GM19043 (cell line): ENCODE measurements at regions not wholly inside any gene's neighbourhood (a gene's known extent, or its start where the extent isn't known, plus 50 kb on each side); places are given as distances from the start of the nearest gene placed in this dataset.

Experiments used
- ATAC-seq: cut with Tn5 transposase; IDR thresholded peaks from one replicate; pipeline ENCODE4 v1.9.1; 2021; ENCODE audit warnings: low read depth; ENCODE audit not compliant: unreplicated experiment

DNA sequence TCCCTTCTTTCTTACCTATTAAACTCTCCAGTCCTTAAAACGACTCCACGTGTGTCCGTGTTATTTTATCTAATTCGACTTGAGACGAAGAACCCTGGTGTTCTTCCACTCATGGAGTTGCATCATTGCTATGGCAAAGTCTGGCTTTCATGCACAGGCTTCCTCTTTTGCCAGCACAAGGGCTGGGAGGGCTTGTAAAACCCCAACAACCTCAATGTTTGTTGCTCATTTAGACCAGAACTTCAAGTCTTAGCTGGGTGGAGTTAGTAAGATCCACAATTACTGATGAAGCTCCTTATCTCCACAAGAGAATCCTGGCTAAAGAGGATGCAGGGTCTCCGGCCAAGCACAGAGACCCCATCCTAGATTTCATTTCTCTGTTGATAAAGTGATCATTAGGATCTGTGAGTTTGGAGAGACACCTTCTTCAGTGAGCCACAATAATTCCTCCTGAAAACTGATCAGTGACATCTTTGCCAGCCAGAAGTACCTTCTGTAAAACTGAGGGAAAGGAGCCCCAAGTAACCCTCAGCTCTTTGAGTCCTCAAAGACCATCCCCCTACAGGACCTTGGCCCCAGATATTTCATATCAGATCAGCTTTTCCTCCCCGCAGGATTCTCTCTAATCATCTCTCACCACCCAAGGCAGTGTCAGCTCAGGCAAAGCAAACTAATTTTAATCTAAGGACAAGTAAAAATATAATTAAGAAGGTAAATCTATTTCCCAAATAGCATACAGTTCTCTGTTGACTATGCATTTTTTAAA, 514.6 kb downstream of the FUT8 start:
- ATAC-seq, result no peak

DNA sequence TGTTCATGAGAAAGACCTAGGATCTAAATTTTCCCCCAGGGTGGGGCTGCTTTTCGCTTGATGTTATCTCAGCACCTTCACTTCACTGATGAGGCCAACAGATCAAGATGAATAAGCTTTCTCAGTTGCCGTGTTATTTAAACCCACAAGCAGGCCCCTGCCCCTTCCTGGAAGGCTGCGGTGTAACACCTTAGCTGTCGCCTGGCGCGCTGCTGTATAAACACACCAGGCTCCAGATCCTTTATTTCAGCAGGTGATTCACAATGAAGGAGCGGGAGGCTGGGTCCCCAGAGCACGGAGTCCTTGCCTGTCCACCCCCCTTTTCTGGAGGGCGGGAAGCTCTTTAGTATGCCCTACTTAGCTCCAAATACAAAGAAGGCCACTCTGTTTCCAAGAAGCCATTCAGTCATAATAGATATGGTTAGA, 515.4 kb downstream of the FUT8 start:
- ATAC-seq, result no peak

DNA sequence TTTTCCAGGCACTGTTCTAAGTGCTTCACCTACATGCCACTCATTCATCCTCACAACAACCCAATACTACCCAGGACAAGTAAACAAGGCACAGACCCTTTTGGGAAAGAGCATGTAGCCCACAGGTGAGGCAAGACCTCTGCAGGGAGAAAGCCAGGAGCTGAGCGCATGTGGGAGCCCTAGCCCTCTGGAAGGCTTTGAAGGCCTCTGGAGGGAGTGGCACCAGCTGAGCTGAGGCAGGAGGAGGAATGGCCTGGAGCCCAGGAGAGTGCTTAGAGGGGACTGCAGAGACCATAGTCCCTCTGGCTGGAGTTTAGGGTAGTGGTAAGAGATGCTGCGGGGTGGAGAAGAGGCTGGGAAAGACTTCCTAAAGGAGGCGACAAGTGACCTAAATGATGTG, 516.5 kb downstream of the FUT8 start:
- no peak for ATAC-seq

DNA sequence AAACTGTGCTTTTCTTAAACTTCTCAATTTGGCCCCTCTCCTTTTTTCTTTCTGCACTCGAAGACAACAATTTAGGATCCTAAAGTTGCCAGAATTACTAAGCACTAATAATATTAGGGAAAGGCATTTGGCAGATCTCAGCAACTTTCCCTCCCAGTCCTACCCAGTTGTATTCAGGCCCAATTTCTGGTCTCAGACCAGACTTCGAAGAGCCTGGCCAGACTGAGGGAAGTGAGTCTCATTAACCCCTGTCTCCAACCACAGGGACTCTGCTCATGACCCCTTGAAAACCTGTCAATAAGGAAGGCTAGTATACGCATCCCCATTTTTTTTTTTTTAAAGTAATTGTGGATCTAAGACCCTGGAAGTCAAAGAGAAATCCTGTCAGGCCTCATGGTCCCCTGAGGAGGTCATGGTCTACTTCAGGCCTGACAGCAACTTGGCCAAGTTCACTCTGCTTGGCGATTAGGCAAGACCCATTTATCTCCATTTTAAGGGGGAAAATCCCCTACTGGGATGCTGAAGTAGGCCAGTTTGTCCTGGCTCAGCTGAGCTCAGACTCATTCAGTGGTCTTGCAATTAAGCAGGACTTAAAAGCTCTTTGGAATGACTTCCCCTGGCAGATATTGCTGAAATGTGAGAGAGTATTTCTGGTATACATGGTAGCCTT, 521.0 kb downstream of the FUT8 start:
- ATAC-seq, result no peak

DNA sequence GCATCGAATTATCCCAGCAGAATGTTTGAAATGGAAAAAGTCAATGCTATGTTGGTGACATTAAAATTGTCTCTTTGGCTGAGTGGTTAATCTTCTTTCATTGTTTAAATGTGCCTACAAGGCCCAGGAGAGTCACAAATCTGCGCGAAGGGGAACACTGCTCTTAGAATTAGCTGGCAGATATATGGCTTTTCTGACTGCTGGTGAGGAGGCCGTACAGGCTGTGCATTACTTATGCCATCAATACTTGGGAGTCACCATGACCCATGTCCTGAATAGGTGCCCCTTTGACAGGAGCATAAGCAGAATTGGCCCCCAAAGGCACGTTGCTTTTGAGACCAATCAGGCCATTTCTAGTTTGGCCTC, 521.5 kb downstream of the FUT8 start:
- no peak for ATAC-seq

DNA sequence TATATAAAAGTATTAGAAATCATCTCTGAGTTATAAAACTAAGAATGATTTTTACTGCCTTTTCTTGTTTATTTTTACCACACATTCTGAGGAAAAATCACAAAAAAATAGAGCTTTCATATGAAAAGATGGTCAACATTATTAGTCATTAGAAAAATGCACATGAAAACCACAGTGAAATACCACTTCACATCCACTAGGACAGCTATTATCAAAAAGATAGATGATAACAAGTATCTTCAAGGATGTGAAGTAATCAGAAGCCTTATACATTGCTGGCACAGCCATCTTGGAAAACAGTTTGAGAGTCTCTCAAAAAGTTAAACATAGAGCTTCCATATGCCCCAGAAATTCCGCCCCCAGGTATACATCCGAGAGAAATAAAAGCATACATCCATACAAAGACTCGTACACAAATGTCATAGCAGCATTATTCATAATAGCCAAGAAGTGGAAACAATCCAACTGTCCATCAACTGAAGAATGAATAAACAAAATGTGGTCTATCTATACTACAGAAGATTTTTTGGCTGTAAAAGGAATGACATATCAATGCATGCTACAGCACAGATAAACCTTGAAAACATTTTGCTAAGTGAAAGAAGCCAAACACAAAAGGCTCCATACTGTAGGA, 523.9 kb downstream of the FUT8 start:
- no peak for ATAC-seq

DNA sequence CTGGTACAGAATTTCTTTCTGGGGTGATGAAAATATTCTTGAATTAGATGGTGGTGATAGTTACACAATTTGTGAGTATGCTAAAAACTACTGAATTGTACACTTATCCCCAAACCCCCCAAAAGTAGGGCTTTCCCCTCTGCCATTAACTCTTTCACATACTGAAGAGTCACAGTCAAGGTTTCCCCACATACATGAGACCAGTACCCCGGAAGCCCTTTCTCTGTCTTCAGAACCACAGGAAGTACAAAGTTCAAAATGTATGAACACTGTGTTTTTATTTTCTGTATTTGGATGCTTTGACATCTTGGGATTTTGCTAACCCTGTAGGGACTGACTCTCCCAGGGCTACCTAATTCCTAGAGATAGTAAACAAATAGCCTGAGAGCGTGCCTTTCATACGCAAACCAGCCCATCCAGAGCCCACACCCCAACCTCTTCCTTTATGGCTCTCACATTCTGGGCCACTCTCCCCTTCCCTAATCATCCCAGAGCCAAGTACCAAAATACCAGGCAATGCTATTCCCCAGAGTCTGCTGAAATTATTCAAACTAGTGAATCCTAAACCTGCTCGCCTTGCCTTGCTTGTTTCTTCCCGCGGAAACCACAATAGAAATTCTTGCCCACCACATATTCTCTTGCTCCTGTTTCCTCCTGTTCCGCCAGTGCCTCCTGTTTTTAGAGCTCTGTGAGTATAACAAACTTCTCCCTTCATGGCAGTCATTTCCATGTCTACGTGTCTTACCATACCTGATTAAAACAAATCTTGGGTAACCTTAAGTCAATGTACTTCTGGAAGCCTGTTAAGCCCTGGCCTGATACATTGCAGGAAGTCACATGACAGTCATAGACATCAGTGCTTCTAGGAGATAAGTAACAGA, 524.8 kb downstream of the FUT8 start:
- ATAC-seq, result no peak

DNA sequence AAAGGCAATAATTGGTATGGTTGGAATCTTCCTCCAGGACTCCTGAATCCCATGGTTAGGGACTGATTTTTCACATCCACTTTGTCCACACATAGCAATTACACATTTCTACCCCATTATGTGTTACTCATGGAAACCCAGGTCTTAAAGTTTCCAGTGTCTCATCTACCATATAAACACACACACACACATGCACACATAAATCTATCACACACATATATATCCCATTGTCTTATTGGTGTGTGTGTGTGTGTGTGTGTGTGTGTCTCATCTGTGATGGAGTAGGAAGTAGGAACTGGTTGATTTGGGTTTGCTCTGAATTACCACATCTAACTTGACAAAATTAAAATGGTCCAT, 525.4 kb downstream of the FUT8 start:
- no peak for ATAC-seq

DNA sequence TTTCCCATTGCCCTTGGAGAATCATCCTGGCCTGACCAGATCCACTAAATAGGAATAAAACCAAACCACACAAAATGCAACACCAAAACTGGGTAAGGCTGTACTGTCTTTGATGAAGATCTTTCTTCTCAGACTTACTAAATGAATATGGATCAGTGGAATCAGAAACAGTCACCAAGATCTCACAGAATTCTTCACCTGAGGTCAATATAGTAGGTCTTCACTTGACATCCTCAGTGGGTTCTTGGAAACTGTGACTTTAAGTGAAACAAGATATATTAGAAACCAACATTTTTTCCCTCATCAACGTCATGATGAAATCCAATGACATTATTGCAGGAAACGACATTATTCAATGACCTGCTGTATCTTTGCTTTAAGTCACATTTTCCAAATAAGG, 526.2 kb downstream of the FUT8 start:
- no peak for ATAC-seq

DNA sequence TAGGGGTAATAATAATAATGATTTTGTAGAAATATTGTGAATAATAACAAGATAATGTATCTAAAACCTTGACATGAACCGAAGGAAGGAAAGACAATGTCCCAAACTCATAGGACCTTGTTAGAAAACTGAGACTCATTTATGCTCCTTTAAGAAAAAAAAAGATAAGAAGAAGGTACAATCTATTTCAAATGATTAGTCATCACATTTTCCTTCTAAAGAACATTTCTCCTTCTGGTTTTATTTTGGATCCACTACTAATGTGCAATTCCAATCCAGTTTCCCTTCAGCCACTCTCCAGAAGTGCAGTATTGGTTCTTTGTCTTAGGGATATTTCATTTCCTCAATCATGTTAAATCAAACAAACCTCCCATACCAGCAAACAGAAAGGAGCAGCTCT, 526.7 kb downstream of the FUT8 start:
- ATAC-seq, result no peak

DNA sequence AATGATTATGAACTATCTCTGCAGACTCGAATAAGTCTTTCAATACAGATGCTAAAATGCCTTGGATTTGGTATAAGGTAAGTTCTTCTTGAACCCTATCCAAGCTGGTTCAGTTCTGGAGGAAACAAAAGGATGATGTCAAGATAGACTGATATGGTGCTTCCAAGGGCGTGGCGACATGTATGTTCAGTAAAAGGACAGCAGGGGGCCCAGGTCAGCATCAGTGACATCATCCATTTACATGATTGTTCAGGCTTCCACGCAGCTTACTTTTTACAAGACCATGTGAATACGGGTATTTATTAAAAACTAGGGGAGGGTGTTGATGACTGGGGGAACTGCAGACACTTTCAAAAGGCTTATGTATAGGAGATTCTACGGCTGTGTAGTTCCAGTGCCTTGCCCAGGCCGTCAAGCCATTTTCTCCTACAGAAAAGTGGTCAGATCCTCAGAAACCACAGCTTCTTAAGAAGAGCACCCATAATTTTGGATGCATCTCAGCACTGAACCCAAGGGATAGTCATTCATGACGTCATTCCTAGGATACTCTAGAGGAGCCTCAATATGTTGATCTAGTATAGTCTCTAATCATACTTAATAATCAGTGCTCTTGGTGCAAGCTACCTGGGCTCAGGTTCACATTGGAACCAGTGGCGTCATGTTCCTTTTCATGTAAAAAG, 527.7 kb downstream of the FUT8 start:
- no peak for ATAC-seq

DNA sequence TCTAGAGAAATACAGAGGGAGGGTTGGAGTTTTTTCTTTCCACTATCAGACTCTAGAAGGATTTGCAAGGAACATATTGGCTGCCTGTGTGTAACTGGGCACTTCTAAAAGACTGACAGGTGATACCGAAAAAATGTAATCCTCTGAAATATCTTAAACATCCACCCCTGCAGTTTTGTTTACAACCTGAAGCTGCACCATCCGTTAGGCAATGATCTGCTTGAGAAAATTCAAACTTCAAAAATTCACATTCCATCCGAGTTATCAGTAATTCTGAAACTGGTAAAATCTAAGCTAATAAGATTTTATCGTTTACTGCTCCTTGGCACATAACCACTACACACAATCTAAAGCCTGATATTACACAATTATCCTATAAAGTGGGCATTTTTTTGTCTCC, 528.6 kb downstream of the FUT8 start:
- no peak for ATAC-seq

DNA sequence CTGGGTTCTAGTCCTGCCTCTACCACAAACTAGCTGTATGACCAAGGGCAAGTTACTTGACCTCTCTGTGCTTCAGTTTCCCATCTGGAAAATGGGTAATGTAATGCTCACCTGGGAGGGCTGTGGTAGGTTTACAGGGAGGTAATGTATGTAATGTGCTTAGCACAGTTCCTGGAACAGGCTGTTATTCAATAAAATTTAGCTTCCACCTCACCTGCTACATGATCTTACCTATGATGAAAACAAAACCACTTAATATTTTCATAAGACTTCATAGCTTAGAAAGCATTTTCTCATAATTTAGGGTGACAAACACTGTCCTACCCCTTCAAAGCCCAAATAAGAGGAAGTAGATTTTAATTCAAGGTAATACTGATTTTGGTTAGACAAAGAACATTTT, 530.6 kb downstream of the FUT8 start:
- ATAC-seq, result no peak

DNA sequence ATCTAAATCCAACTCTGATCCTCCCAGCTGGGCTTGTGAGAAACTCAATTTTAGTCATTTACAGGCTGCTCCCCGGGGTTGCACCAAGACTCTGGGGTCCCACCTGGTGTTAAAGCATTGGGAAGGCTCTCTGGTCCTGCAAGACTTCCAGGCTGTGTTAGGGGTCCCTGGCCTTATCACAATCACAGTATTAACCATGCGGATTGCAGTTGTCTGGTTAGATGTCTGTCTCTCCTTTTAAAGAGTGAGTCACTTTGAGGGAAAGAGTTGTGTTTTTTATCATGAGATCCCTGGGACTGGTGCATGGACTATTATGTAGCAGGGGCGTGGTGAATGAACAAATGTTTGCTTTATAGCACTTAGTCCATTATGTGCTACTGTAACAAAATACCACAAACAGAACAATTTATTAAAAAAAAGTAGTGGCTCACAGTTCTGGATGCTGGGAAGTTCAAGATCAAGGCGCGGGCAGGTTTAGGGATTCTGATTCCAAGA, 531.4 kb downstream of the FUT8 start:
- no peak for ATAC-seq

DNA sequence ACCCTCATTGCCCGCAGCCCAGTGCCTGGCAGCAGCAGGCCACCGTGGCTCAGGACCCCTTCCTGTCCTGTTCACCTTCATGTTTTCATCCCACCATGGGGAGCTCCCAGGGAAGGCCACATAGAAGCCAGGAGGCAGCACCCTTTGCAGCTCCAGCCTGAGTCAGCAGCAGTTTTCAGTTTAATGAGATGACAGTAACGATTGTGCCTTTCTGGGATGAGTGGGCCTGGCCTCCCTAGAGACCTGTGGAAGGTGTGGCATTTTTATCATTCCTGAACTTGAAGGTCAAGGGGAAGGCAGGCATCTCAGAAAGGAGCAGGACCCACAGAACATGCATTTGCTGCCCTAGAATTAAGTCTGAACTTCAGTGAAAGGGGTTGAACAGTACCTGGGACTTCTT, 532.8 kb downstream of the FUT8 start:
- no peak for ATAC-seq

DNA sequence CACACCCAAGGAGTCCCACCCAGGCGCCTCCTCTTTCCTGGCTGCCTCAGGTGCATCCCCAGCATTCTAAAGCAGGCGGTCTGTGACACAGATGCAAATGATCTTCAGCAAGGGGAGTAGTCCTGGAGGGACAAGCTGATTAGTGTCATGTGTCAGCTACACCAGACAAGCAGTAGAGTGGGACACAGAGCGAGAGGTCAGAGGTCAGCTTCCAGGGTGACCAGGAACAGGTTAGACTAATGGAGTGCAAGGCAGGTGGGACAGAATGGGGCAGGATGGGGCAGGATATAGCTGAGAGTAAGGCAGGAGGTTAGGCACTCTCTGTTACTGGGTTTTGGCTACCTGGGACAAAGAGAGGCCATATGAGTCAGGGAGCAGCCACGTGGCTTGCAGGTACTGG, 534.0 kb downstream of the FUT8 start:
- ATAC-seq, result no peak

DNA sequence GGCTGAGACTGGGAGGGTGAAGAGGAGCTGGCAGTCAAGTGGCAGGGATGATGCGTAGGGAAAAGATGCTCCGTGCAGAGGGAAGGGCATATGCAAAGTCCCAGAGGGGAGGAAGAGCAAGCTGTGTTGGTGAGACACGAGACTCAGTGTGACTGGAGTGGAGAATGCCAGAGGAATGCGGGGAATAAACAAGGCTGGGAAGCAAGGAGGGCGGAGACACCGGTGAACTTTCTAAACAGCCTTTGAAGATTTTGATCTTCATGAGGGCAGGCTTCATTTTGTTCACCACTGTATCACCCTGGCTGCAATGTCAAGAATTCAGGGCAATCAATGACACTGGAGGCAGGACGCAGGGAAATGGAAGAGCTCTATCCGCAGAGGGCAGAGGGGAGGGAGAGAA, 535.8 kb downstream of the FUT8 start:
- no peak for ATAC-seq

DNA sequence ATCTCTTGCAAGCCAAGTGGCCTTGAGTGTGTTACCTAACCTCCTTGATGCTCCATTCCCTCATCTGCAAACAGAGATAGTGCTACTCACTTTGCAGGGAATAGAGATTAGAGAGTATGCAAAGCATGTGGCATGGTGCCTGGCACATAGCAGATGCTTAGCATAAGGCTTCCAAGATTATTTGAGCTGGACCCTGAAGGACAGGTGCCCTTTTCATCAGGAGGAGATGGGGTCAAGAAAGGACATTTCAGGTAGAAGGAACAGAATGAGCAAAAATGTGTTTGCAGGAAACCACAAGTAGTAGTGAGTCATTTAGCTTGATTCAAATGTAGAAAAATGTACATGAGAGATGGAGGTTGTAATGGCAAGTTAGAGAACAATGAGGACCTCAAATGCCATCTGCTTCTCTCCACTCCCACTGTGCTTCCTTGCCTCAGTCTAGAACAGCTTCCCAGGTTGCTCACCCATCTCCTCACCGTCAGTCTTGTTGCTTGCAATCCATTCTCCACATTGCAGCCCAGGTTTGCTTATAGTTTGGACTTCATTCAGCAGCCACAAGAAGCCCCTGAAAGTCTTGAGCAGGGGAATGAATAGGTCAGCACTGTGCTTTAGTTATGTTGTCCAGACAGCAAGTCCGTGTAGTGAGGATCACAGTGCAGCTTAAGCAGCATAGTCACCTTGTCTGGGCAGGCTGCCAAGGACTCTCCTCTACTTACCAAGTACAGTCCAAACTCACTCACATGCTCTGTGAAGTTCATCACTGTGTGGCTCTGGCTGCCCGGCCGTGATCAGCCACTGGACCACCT, 536.3 kb upstream of the CCDC196 start:
- ATAC-seq, result no peak

DNA sequence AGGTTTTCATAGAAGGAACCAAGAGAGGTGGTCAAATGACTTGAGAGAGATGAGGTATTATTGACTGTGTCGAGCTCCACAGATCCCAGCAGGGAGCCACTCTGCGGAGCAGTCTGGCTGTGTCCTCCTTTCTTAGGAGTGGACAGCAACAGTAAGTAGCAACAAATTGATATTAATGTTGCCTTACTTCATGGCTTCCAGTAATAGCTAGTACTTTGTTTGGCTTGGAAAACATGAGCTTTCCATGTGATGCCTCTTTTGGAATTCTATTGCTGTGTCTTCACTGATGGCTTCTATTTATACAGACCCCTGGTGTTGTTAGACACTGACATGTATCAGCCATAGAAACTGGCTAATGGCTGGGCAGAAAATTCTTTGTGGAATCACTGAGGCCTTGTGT, 531.2 kb upstream of the CCDC196 start:
- ATAC-seq, result no peak
